ENCODE measurements at regions not wholly inside any gene's neighbourhood (a gene's known extent, or its start where the extent isn't known, plus 50 kb on each side); places are given as distances from the start of the nearest gene placed in this dataset.
A peak's percentile ranks its signal among the peaks of the same experiment; 100 is the strongest.

GRCh38 chr3:86269364-86270155 lies 721.4 kb downstream of the VGLL3 start:
- Mint-ChIP-seq H3K36me3 (no peaks in the 10 kb centered on the region), H3K4me1 (no peaks in the 10 kb centered on the region), H3K27ac (no peak overlapping the region), H3K9me3 (peaks cover 0 to 12% (median 8%) of the 10 kb centered on the region in 7 donors), H3K4me3 (no peak overlapping the region), H3K27me3 (no peaks in the 10 kb centered on the region)
- Histone ChIP-seq H3K27ac (ENCODE audit: insufficient read depth, low read length, poor library complexity, severe bottlenecking) (no peak overlapping the region), H3K4me3 (ENCODE audit: low read depth, low read length) (no peak overlapping the region), H3K9me3 (ENCODE audit: control insufficient read depth in 2 of 2, low read length in 2 of 2) (peaks cover 0 to 2% of the 10 kb centered on the region in 2 experiments), H3K27me3 (ENCODE audit: control insufficient read depth, insufficient read depth, low read length) (no peaks in the 10 kb centered on the region), H3K36me3 (ENCODE audit: control insufficient read depth, insufficient read depth, low read length) (no peaks in the 10 kb centered on the region), H3K4me1 (ENCODE audit: control insufficient read depth, insufficient read depth, low read length, poor library complexity, severe bottlenecking) (no peaks in the 10 kb centered on the region)
- ATAC-seq (ENCODE audit: low read depth in 2 of 2) (no peak), DNase-seq (no peak)

DNA sequence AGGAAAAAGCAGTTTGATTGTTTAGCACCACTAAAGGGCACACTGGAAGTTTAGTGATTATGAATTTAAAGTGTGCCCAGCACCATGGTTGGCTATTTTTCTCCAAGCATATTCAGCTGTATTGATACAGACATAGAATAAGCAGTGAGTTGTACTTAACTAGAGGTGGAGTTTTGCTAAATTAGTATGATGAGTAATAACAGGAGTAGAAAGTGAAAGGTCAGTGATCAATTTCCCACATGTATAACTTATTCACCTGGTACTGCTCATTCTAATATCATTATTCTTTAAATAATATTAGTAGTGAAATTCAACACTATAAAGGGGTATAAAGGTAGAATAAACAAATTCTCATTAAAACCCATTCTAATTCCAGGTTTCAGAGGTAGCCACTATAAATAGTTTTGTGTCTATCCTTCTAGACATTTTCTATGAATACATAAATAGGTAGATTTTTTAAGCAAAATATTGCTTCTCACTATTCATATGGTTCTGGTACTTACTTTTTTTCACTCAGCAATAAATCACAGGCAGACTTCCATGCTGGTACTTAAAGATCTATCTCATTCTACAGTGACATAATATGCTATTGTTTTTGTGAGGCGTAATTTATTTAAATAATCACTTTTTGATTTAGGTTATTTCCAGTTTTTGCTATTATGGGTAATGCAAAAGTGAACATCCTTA lies 732.9 kb downstream of the VGLL3 start:
- Histone ChIP-seq H3K9me3 (ENCODE audit: control insufficient read depth in 2 of 2, low read length in 2 of 2) (peaks cover 0 to 7% of the 10 kb centered on the region in 2 experiments), H3K27me3 (ENCODE audit: control insufficient read depth, insufficient read depth, low read length) (no peaks in the 10 kb centered on the region), H3K36me3 (ENCODE audit: control insufficient read depth, insufficient read depth, low read length) (no peaks in the 10 kb centered on the region), H3K4me1 (ENCODE audit: control insufficient read depth, insufficient read depth, low read length, poor library complexity, severe bottlenecking) (no peaks in the 10 kb centered on the region), H3K27ac (ENCODE audit: insufficient read depth, low read length, poor library complexity, severe bottlenecking) (no peak overlapping the region), H3K4me3 (ENCODE audit: low read depth, low read length) (no peak overlapping the region)
- peaks cover 4 to 26% (median 8%) of the 10 kb centered on the region in 7 donors for H3K9me3 Mint-ChIP-seq
- no peak overlapping the region for H3K27ac Mint-ChIP-seq
- DNase-seq, result no peak
- no peaks in the 10 kb centered on the region for H3K27me3 Mint-ChIP-seq
- H3K4me1 Mint-ChIP-seq, result no peaks in the 10 kb centered on the region
- no peaks in the 10 kb centered on the region for H3K36me3 Mint-ChIP-seq
- no peak for ATAC-seq (ENCODE audit: low read depth in 2 of 2)
- no peak overlapping the region for H3K4me3 Mint-ChIP-seq

- Mint-ChIP-seq H3K27ac (no peak overlapping the region), H3K27me3 (no peaks in the 10 kb centered on the region)
- ATAC-seq (ENCODE audit: low read depth in 2 of 2), result no peak
Measured at GRCh38 chr3:86254480-86254879, 736.5 kb downstream of the VGLL3 start.

GRCh38 chr3:86251781-86252180 lies 739.2 kb downstream of the VGLL3 start:
- no peaks in the 10 kb centered on the region for H3K4me1 ChIP-seq (ENCODE audit: control insufficient read depth, insufficient read depth, low read length, poor library complexity, severe bottlenecking)
- no peaks in the 10 kb centered on the region for H3K27me3 ChIP-seq (ENCODE audit: control insufficient read depth, insufficient read depth, low read length)
- ATAC-seq (ENCODE audit: low read depth in 2 of 2) (no peak), DNase-seq (no peak)
- no peak overlapping the region for H3K27ac ChIP-seq (ENCODE audit: insufficient read depth, low read length, poor library complexity, severe bottlenecking)
- Mint-ChIP-seq H3K27ac (no peak overlapping the region), H3K4me1 (no peaks in the 10 kb centered on the region), H3K27me3 (no peaks in the 10 kb centered on the region), H3K9me3 (peaks cover 4 to 34% (median 10%) of the 10 kb centered on the region in 7 donors), H3K4me3 (no peak overlapping the region), H3K36me3 (no peaks in the 10 kb centered on the region)
- H3K4me3 ChIP-seq (ENCODE audit: low read depth, low read length), result no peak overlapping the region
- peaks cover 0 to 7% of the 10 kb centered on the region in 2 experiments for H3K9me3 ChIP-seq (ENCODE audit: control insufficient read depth in 2 of 2, low read length in 2 of 2)
- no peaks in the 10 kb centered on the region for H3K36me3 ChIP-seq (ENCODE audit: control insufficient read depth, insufficient read depth, low read length)

More at GRCh38 chr3:86254480-86254879, 736.5 kb downstream of the VGLL3 start:
- Mint-ChIP-seq H3K4me1 (no peaks in the 10 kb centered on the region), H3K4me3 (no peak overlapping the region), H3K9me3 (peaks cover 4 to 31% (median 11%) of the 10 kb centered on the region in 7 donors), H3K36me3 (no peaks in the 10 kb centered on the region)
- Histone ChIP-seq H3K4me3 (ENCODE audit: low read depth, low read length) (no peak overlapping the region), H3K27me3 (ENCODE audit: control insufficient read depth, insufficient read depth, low read length) (no peaks in the 10 kb centered on the region), H3K27ac (ENCODE audit: insufficient read depth, low read length, poor library complexity, severe bottlenecking) (no peak overlapping the region), H3K36me3 (ENCODE audit: control insufficient read depth, insufficient read depth, low read length) (no peaks in the 10 kb centered on the region), H3K9me3 (ENCODE audit: control insufficient read depth in 2 of 2, low read length in 2 of 2) (peaks cover 0 to 7% of the 10 kb centered on the region in 2 experiments), H3K4me1 (ENCODE audit: control insufficient read depth, insufficient read depth, low read length, poor library complexity, severe bottlenecking) (no peaks in the 10 kb centered on the region)
- DNase-seq, result no peak

DNA sequence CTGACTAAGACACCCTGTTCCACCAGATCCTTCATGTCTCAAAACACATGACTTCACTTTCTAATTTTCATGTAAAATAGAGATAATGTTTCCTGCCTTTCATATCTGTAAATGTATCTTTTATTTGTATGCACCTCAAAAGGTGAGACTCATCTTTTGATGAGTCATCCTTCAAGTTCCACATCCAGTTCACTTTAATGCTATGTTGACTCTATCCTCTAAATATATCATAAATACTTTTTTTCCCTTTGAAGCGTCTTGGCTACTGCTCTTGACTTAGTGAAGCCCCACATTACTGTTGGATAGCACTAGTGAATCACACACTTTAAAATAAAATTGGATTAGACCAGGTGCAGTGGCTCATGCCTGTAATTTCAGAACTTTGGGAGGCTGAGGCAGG lies 741.1 kb downstream of the VGLL3 start:
- Histone ChIP-seq H3K27me3 (ENCODE audit: control insufficient read depth, insufficient read depth, low read length) (no peaks in the 10 kb centered on the region), H3K9me3 (ENCODE audit: control insufficient read depth in 2 of 2, low read length in 2 of 2) (no peaks in the 10 kb centered on the region), H3K36me3 (ENCODE audit: control insufficient read depth, insufficient read depth, low read length) (no peaks in the 10 kb centered on the region), H3K27ac (ENCODE audit: insufficient read depth, low read length, poor library complexity, severe bottlenecking) (no peak overlapping the region), H3K4me1 (ENCODE audit: control insufficient read depth, insufficient read depth, low read length, poor library complexity, severe bottlenecking) (no peaks in the 10 kb centered on the region), H3K4me3 (ENCODE audit: low read depth, low read length) (no peak overlapping the region)
- Mint-ChIP-seq H3K4me3 (no peak overlapping the region), H3K27ac (no peak overlapping the region), H3K9me3 (peaks cover 0 to 25% (median 5%) of the 10 kb centered on the region in 7 donors), H3K4me1 (no peaks in the 10 kb centered on the region), H3K36me3 (no peaks in the 10 kb centered on the region), H3K27me3 (no peaks in the 10 kb centered on the region)
- DNase-seq (no peak), ATAC-seq (ENCODE audit: low read depth in 2 of 2) (no peak)

GRCh38 chr3:86245360-86245759 lies 745.6 kb downstream of the VGLL3 start:
- Mint-ChIP-seq H3K27me3 (no peaks in the 10 kb centered on the region), H3K4me3 (no peak overlapping the region), H3K36me3 (no peaks in the 10 kb centered on the region), H3K27ac (peak overlapping the region in 1 of 3 donors; percentile 38), H3K4me1 (no peaks in the 10 kb centered on the region), H3K9me3 (peaks cover 0 to 25% (median 5%) of the 10 kb centered on the region in 7 donors)
- Histone ChIP-seq H3K4me3 (ENCODE audit: low read depth, low read length) (no peak overlapping the region), H3K9me3 (ENCODE audit: control insufficient read depth in 2 of 2, low read length in 2 of 2) (peaks cover 0 to 2% of the 10 kb centered on the region in 2 experiments), H3K36me3 (ENCODE audit: control insufficient read depth, insufficient read depth, low read length) (no peaks in the 10 kb centered on the region), H3K27ac (ENCODE audit: insufficient read depth, low read length, poor library complexity, severe bottlenecking) (no peak overlapping the region), H3K4me1 (ENCODE audit: control insufficient read depth, insufficient read depth, low read length, poor library complexity, severe bottlenecking) (no peaks in the 10 kb centered on the region), H3K27me3 (ENCODE audit: control insufficient read depth, insufficient read depth, low read length) (no peaks in the 10 kb centered on the region)
- ATAC-seq (ENCODE audit: low read depth in 2 of 2) (no peak), DNase-seq (no peak)

DNA sequence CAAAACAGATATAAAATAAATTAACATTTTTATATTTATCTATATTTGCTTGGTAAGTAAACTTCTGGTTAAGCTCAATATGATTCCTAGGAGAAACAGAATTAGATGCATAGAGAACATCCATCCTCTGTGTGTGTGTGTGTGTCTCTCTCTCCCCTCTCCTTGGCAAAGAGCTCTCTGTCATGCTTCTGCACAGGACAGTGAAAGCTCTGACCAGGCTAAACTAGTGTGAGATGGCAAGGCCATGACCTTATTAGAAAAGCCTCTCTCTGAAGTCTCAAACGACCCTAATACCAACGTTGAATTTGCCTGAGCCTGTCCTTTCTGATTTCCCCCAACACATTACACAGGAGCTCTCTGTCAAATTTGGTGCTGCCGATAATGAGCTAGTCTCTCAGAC lies 746.0 kb downstream of the VGLL3 start:
- Histone ChIP-seq H3K4me1 (ENCODE audit: control insufficient read depth, insufficient read depth, low read length, poor library complexity, severe bottlenecking) (no peaks in the 10 kb centered on the region), H3K4me3 (ENCODE audit: low read depth, low read length) (no peak overlapping the region), H3K36me3 (ENCODE audit: control insufficient read depth, insufficient read depth, low read length) (no peaks in the 10 kb centered on the region), H3K9me3 (ENCODE audit: control insufficient read depth in 2 of 2, low read length in 2 of 2) (peaks cover 0 to 2% of the 10 kb centered on the region in 2 experiments), H3K27me3 (ENCODE audit: control insufficient read depth, insufficient read depth, low read length) (no peaks in the 10 kb centered on the region), H3K27ac (ENCODE audit: insufficient read depth, low read length, poor library complexity, severe bottlenecking) (no peak overlapping the region)
- Mint-ChIP-seq H3K9me3 (peaks cover 0 to 25% (median 5%) of the 10 kb centered on the region in 7 donors), H3K4me1 (no peaks in the 10 kb centered on the region), H3K36me3 (no peaks in the 10 kb centered on the region), H3K27me3 (no peaks in the 10 kb centered on the region), H3K4me3 (no peak overlapping the region), H3K27ac (no peak overlapping the region)
- ATAC-seq (ENCODE audit: low read depth in 2 of 2) (no peak), DNase-seq (no peak)

All from CD4-positive, CD25-positive, alpha-beta regulatory T cell (primary cell).